ENCODE measurements at regions not wholly inside any gene's neighbourhood (a gene's known extent, or its start where the extent isn't known, plus 50 kb on each side); places are given as distances from the start of the nearest gene placed in this dataset.

DNA sequence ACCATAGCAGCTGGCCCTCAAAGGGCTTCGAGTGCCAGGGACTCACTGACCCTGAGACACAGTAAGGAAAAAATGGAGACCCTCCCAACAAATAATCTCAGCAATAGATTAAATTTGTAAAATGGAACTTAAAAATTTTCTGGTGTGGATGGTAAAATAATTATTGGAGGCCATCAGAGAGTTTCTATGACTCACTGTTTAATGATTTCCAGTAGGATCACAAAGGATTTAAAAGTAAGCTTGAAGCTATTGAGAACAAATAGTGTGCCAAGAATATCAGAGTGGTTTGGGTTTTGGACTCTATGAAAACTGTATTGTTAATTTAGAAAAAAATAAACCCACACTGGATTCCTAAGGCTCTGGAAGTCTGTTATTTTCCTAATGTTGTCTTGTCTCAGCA is 115.2 kb upstream of the AKIRIN2 start:
- TF ChIP-seq, protein P1, sequence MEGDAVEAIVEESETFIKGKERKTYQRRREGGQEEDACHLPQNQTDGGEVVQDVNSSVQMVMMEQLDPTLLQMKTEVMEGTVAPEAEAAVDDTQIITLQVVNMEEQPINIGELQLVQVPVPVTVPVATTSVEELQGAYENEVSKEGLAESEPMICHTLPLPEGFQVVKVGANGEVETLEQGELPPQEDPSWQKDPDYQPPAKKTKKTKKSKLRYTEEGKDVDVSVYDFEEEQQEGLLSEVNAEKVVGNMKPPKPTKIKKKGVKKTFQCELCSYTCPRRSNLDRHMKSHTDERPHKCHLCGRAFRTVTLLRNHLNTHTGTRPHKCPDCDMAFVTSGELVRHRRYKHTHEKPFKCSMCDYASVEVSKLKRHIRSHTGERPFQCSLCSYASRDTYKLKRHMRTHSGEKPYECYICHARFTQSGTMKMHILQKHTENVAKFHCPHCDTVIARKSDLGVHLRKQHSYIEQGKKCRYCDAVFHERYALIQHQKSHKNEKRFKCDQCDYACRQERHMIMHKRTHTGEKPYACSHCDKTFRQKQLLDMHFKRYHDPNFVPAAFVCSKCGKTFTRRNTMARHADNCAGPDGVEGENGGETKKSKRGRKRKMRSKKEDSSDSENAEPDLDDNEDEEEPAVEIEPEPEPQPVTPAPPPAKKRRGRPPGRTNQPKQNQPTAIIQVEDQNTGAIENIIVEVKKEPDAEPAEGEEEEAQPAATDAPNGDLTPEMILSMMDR (IDR thresholded peaks at IDR 0.05), result no peak
- no peak for TF ChIP-seq POLR2A (IDR thresholded peaks at IDR 0.05)
- no peak for TF ChIP-seq POLR2AphosphoS5 (IDR thresholded peaks at IDR 0.05)

Measured in breast epithelium (tissue), 3 donors.